Panc1 (cell line): ENCODE measurements at regions not wholly inside any gene's neighbourhood (a gene's known extent, or its start where the extent isn't known, plus 50 kb on each side); places are given as distances from the start of the nearest gene placed in this dataset.

Experiments used
- ATAC-seq: fragments of 200-7000 bp; cut with Tn5 transposase; 2 replicates; pipeline ENCODE4 v1.9.1; 2020; ENCODE audit warnings: mild to moderate bottlenecking, moderate library complexity
- BruUV-seq: library from RNA; stranded (reverse); fragments of 400-500 nt; replicated peaks from 2 replicates; lab custom pipeline; 2021; lab: Mats Ljungman, UMichigan
- CTCF ChIA-PET: fragments of 300-600 bp; sonication (Branson Sonifier 250); formaldehyde crosslinking; loops from one replicate; lab custom pipeline; 2022; ENCODE audit warnings: antibody characterized with exemption; lab: Charles Lee
- POLR2A ChIA-PET: fragments of 300-600 bp; sonication (Branson Sonifier 250); formaldehyde crosslinking; loops from one replicate; lab custom pipeline; 2022; ENCODE audit warnings: antibody characterized with exemption; lab: Charles Lee
- DNase-seq: peaks from one replicate; pipeline ENCODE4 v3.0.0-alpha.2; 2010; ENCODE audit warnings: low read depth, low spot score
- H3K27ac ChIP-seq: 2 replicates; pipeline ENCODE4 v1.5.1; 2011; ENCODE audit warnings: mild to moderate bottlenecking, low read length, inconsistent platforms
- H3K27me3 ChIP-seq: fragments of 200-500 bp; sonication (Bioruptor generic); 2 replicates; pipeline ENCODE4 v1.6.0; 2014; ENCODE audit warnings: low read length, inconsistent platforms; ENCODE audit not compliant: control insufficient read depth, insufficient read depth
- H3K36me3 ChIP-seq: fragments of 200-500 bp; sonication (Bioruptor generic); 2 replicates; pipeline ENCODE4 v1.5.1; 2014; ENCODE audit warnings: inconsistent platforms, mild to moderate bottlenecking, low read length, moderate library complexity; ENCODE audit not compliant: control insufficient read depth, insufficient read depth
- H3K4me1 ChIP-seq: 2 replicates; pipeline ENCODE4 v1.5.1; 2011; ENCODE audit warnings: inconsistent platforms, mild to moderate bottlenecking, low read length, moderate library complexity; ENCODE audit not compliant: control insufficient read depth, insufficient read depth
- H3K4me3 ChIP-seq, 2 experiments: 2 replicates each; pipeline ENCODE4 v1.5.1; 2011 to 2012; ENCODE audit warnings: low read depth in 2 of 2, low read length in 2 of 2, mild to moderate bottlenecking in 2 of 2, inconsistent platforms in 1 of 2, moderate library complexity in 1 of 2
- H3K9me3 ChIP-seq: fragments of 200-500 bp; sonication (Bioruptor generic); 2 replicates; pipeline ENCODE4 v1.5.1; 2014; ENCODE audit warnings: low read depth, mild to moderate bottlenecking, inconsistent platforms, low read length, moderate library complexity; ENCODE audit not compliant: control insufficient read depth, insufficient read depth
- CTCF ChIP-seq: fragments of 450-650 bp; IDR thresholded peaks from 2 replicates; pipeline ENCODE4 v1.5.1; 2017; ENCODE audit warnings: mild to moderate bottlenecking
- POLR2AphosphoS5 ChIP-seq: IDR thresholded peaks from 2 replicates; pipeline ENCODE4 v1.6.1; 2012; ENCODE audit warnings: mild to moderate bottlenecking, low read depth, low read length, moderate library complexity
- REST ChIP-seq, 2 experiments: IDR thresholded peaks; 2 replicates each; pipeline ENCODE4 v1.6.1; 2011 to 2012; ENCODE audit warnings: low read depth in 2 of 2, control low read depth in 1 of 2, low read length in 1 of 2, mild to moderate bottlenecking in 1 of 2, moderate library complexity in 1 of 2; ENCODE audit not compliant: insufficient read depth in 1 of 2
- SIN3A ChIP-seq: IDR thresholded peaks from 2 replicates; pipeline ENCODE4 v1.6.1; 2012; ENCODE audit warnings: low read depth, mild to moderate bottlenecking, low read length, moderate library complexity, borderline replicate concordance; ENCODE audit not compliant: insufficient read depth
- TCF7L2 ChIP-seq: IDR thresholded peaks from 2 replicates; pipeline ENCODE4 v1.6.1; 2011; ENCODE audit warnings: mild to moderate bottlenecking, low read depth, low read length, inconsistent platforms
- in situ Hi-C: cut with HindIII; loops from 2 replicates; pipeline ENCODE4 v1.10.0; 2016; ENCODE audit warnings: low sequenced_read_pairs, low pct_unique_long_range_greater_than_20kb
- intact Hi-C: fragments of 100-400 bp; cut with micrococcal nuclease; formaldehyde crosslinking; loops from one replicate; pipeline ENCODE4 v1.10.0; 2022; ENCODE audit not compliant: unreplicated experiment

- ATAC-seq (no peak), DNase-seq (no peak)
- intact Hi-C loops, result no loop called here
- ChIA-PET POLR2A (no interaction called here), CTCF (no interaction called here)
- no peak overlapping the region for H3K4me3 ChIP-seq
- in situ Hi-C loops, result no loop called here
- no peaks in the 10 kb centered on the region for H3K4me1 ChIP-seq
- no TSS peak for BruUV-seq
- H3K27ac ChIP-seq, result no peak overlapping the region
- no peaks in the 10 kb centered on the region for H3K27me3 ChIP-seq
- TF ChIP-seq CTCF (no peak), POLR2AphosphoS5 (no peak), SIN3A (no peak), REST (IDR thresholded peaks at IDR 0.05; ENCODE audit: insufficient read depth in 1 of 2, low read depth in 2 of 2, low read length in 1 of 2) (no peak), TCF7L2 (no peak)
- no peaks in the 10 kb centered on the region for H3K9me3 ChIP-seq
- H3K36me3 ChIP-seq, result no peaks in the 10 kb centered on the region
These were observed 524.4 kb downstream of the PRR16 start for GRCh38 chr5:120988491-120988890.

- no peaks in the 10 kb centered on the region for H3K4me1 ChIP-seq
- in situ Hi-C loops, result no loop called here
- intact Hi-C loops, result no loop called here
- no peaks in the 10 kb centered on the region for H3K27me3 ChIP-seq
- no peak for DNase-seq
- ATAC-seq, result no peak
- no peak overlapping the region for H3K27ac ChIP-seq
- ChIA-PET POLR2A (no interaction called here), CTCF (no interaction called here)
- no peak for TF ChIP-seq CTCF
- H3K4me3 ChIP-seq, result no peak overlapping the region
- H3K36me3 ChIP-seq, result no peaks in the 10 kb centered on the region
- BruUV-seq, result no TSS peak
- no peaks in the 10 kb centered on the region for H3K9me3 ChIP-seq
These were observed 524.8 kb downstream of the PRR16 start for GRCh38 chr5:120988941-120989340.

- Histone ChIP-seq H3K4me1 (no peaks in the 10 kb centered on the region), H3K27ac (no peak overlapping the region)
- no TSS peak for BruUV-seq
These were observed 527.5 kb downstream of the PRR16 start for GRCh38 chr5:120991569-120991968.

More at GRCh38 chr5:120991569-120991968, 527.5 kb downstream of the PRR16 start:
- DNase-seq, result no peak
- Histone ChIP-seq H3K9me3 (no peaks in the 10 kb centered on the region), H3K27me3 (no peaks in the 10 kb centered on the region), H3K4me3 (no peak overlapping the region), H3K36me3 (no peaks in the 10 kb centered on the region)
- CTCF ChIA-PET, result no interaction called here
- intact Hi-C loops, result no loop called here
- POLR2A ChIA-PET, result no interaction called here
- TF ChIP-seq POLR2AphosphoS5, result no peak
- in situ Hi-C loops, result no loop called here
- no peak for ATAC-seq
